WERI-Rb-1 (cell line): ENCODE measurements at regions not wholly inside any gene's neighbourhood (a gene's known extent, or its start where the extent isn't known, plus 50 kb on each side); places are given as distances from the start of the nearest gene placed in this dataset.

ENCODE experiments used
- DNase-seq: peaks from one replicate; pipeline ENCODE4 v3.0.0-alpha.2; 2020
- H3K27ac ChIP-seq: fragments of 250-450 bp; sonication (Bioruptor Pico); 2 replicates; pipeline ENCODE4 v1.5.1; 2020; ENCODE audit warnings: mild to moderate bottlenecking, moderate library complexity
- H3K27me3 ChIP-seq: fragments of 250-450 bp; sonication (Bioruptor Pico); 2 replicates; pipeline ENCODE4 v1.5.1; 2021; ENCODE audit warnings: mild to moderate bottlenecking, low read depth, moderate library complexity; ENCODE audit not compliant: insufficient read depth, severe bottlenecking
- H3K36me3 ChIP-seq: fragments of 250-450 bp; sonication (Bioruptor Pico); 2 replicates; pipeline ENCODE4 v1.5.1; 2020; ENCODE audit warnings: mild to moderate bottlenecking, moderate library complexity
- H3K4me3 ChIP-seq: 2 replicates; pipeline ENCODE4 v1.5.1; 2011; ENCODE audit warnings: low read depth, mild to moderate bottlenecking, control low read depth, low read length
- H3K9me3 ChIP-seq: fragments of 250-450 bp; sonication (Bioruptor Pico); 2 replicates; pipeline ENCODE4 v1.5.1; 2021; ENCODE audit warnings: mild to moderate bottlenecking, moderate library complexity; ENCODE audit not compliant: severe bottlenecking
- CTCF ChIP-seq: IDR thresholded peaks from 2 replicates; pipeline ENCODE4 v1.5.1; 2011; ENCODE audit warnings: low read depth, mild to moderate bottlenecking, control low read depth, inconsistent platforms, low read length

- Histone ChIP-seq H3K27ac (no peak overlapping the region), H3K4me3 (no peak overlapping the region), H3K27me3 (no peaks in the 10 kb centered on the region), H3K9me3 (no peaks in the 10 kb centered on the region), H3K36me3 (no peaks in the 10 kb centered on the region)
- no peak for DNase-seq
- TF ChIP-seq CTCF: no peak
Observed at GRCh38 chr6:91271807-91272206, 684.9 kb upstream of the MAP3K7 start.

DNA sequence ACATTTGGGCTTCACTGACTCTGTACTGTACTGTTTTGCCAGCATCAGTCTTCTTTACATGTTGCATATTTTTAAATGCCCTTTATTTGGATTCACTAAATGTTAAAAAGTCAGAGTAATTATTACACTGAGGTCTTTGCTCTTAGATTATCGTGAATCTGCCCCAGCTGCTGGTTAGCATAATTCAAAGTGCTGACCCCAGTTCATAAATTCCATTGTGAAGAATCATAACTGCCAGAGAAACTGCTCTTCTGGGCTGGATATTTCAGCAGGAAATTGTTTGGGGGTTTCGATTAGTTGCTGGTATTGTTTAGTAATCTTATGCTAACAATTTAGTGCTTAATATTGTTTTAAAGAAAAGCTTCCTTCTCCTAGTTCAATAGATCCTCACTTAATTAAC lies 682.1 kb upstream of the MAP3K7 start:
- no peak for DNase-seq
- Histone ChIP-seq H3K4me3 (no peak overlapping the region), H3K27me3 (no peaks in the 10 kb centered on the region), H3K9me3 (no peaks in the 10 kb centered on the region), H3K36me3 (no peaks in the 10 kb centered on the region), H3K27ac (no peak overlapping the region)
- TF ChIP-seq CTCF: no peak

DNA sequence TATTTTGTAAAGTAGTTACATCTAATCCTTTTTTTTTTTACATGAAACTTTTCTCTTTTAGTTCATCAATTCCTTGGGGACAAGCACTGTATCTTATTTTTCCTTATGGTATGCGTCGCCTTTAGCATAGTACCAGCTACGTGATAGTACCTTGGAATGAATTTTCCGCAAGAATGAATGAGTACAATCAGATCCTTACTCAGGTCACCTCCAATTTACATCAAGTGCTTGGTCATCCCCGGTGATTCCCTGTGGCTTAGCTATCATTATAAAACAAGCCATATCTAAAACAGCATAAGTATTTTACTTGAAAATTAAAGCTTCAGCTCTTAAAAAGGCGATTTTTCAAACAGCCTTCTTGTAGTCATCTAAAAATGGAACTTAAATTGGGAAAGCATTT lies 680.4 kb upstream of the MAP3K7 start:
- Histone ChIP-seq H3K27ac (no peak overlapping the region), H3K27me3 (no peaks in the 10 kb centered on the region), H3K36me3 (no peaks in the 10 kb centered on the region), H3K9me3 (no peaks in the 10 kb centered on the region), H3K4me3 (no peak overlapping the region)
- no peak for TF ChIP-seq CTCF
- no peak for DNase-seq

- H3K9me3 ChIP-seq: no peaks in the 10 kb centered on the region
- no peaks in the 10 kb centered on the region for H3K36me3 ChIP-seq
- H3K27ac ChIP-seq: no peak overlapping the region
- TF ChIP-seq CTCF: no peak
- DNase-seq: no peak
- H3K27me3 ChIP-seq: no peaks in the 10 kb centered on the region
- no peak overlapping the region for H3K4me3 ChIP-seq
Observed at GRCh38 chr6:91266156-91266555, 679.3 kb upstream of the MAP3K7 start.

DNA sequence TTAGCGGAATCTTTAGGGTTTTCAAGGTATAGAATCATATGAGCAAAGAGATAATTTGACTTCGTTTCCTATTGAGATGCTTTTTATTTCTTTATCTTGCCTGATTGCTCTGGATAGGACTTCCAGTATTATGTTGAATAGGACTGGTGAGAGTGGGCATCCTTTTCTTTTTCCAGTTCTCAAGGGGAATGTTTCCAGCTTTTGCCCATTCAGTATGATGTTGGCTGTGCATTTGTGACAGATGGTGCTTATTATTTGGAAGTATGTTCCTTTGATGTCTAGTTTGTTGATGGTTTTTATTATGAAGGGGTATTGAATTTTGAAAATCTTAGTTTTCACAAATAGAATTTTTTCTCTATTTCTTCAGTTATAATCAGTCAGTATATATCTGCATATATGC lies 656.6 kb upstream of the MAP3K7 start:
- no peak for DNase-seq
- TF ChIP-seq CTCF: no peak
- Histone ChIP-seq H3K27ac (no peak overlapping the region), H3K9me3 (no peaks in the 10 kb centered on the region), H3K4me3 (no peak overlapping the region), H3K27me3 (no peaks in the 10 kb centered on the region), H3K36me3 (no peaks in the 10 kb centered on the region)

- no peak overlapping the region for H3K4me3 ChIP-seq
- no peak for DNase-seq
- H3K27me3 ChIP-seq: no peaks in the 10 kb centered on the region
- H3K36me3 ChIP-seq: no peaks in the 10 kb centered on the region
- no peak for TF ChIP-seq CTCF
- H3K9me3 ChIP-seq: no peaks in the 10 kb centered on the region
- no peak overlapping the region for H3K27ac ChIP-seq
Observed at GRCh38 chr6:91242614-91242949, 655.7 kb upstream of the MAP3K7 start.
